GM19438 (cell line): ENCODE measurements at regions not wholly inside any gene's neighbourhood (a gene's known extent, or its start where the extent isn't known, plus 50 kb on each side); places are given as distances from the start of the nearest gene placed in this dataset.
"Not testable (repeated sequence)": the region's sequence is repeated elsewhere in the genome, so short reads cannot be mapped to it uniquely, and the experiment has no call there.

ENCODE experiments used
- ATAC-seq: cut with Tn5 transposase; IDR thresholded peaks from one replicate; pipeline ENCODE4 v1.9.1; 2021; ENCODE audit warnings: low read depth; ENCODE audit not compliant: unreplicated experiment

DNA sequence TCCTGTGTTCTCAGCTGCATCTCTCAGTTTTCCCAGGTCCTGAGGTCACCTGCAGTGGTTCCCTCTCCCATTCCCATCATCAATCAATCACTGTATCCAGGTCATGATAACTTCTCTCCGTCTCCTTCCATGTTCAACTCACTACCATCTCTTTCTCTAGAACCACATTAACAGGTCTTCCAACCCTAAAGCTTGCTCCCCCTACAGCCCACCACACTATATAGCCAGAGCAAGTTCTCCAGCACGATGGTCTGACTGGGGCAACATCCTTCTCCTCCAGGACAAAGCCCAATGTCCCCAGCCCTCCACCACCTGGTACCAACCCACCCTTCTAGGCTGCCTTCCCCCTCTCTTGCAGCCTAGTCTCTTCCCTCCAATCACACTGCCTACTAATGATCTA lies 241.6 kb downstream of the CDK5RAP2 start:
- ATAC-seq = no peak

DNA sequence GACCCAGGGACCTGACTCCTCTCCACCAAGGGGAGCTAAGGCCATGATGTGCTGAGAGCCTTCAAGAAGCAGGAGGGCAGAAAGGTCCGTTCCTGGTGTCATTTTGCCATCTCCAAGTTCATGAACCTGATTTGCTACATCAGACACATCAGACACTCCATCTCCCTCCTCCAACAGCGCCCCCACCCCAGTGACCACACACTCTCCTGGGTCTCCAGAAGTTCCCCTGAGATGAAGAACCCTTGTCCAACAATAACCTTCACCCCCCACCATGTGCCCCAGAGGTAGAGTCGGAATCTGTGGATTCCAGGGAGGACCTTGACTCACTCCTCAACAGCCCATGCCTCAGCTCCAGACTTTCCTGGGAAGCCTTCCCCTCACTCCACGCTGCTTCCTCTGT lies 242.8 kb downstream of the CDK5RAP2 start:
- ATAC-seq = no peak

DNA sequence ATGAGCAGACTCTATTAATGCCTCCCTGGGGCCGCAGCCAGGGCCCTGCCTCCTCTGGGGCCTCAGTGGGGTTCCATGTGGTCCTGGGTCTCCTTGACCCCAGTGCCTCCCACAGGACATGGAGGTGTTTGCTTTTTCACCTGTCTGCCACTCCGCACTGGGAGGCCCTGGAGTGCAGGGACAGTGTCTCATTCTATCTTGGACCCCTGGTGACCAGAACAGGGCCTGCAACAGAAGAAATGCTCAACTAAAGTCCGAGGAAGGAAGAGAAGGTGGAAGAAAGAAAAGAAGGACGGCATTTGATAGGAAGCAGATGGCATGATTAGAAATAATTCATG lies 243.2 kb downstream of the CDK5RAP2 start:
- ATAC-seq = no peak

DNA sequence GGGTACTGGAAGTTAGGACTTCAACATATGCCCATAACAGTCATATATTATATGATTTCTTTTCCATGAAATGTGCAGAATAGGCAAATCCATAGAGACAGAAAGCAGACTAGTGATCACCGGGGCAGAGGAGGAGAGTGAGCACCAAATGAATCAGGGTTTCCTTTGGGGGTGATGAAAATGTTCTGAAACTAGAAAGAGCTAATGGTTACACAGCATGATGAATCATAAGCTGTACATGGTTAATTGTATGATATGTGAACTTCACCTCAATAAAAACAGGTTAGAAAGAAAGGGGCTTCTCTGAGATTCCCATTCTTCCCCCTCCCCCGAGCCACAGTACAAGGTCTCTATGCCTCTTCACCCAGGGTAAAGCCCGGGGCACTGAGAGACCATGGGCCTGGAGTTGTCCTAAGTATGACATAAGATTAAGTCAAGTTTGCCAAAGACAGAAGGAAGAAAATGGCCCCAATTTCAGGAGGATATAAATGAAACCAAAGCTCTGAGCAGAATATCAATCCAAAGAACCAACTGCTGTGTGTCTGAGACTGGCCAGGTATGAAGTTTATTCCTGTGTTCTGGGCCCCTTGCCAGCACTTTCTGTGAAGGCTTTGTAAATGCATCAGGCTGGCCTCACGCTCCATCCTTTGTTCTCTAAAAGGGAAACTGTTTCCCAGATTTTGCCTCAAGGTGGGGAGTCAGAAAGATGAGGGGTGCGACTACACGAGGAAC lies 243.8 kb downstream of the CDK5RAP2 start:
- no peak for ATAC-seq

DNA sequence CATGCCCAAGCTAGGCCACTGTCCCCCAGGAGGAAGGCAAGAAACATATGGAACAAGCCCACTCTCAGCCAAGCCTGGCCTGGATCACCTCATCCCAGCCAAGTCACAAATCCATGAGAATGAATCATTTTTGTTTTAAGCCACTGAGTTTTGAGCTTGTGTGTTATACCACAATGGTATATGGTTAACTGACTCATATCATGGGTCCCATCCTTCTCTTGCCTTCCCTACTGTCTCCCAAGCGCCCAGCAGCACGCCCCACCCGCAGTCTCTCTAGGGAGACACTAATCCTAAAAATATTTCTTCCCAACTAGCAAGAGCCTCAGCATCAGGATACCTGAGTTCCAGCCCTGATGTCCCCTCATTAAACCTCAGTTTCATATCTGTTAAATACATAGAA lies 248.1 kb downstream of the CDK5RAP2 start:
- no peak for ATAC-seq

DNA sequence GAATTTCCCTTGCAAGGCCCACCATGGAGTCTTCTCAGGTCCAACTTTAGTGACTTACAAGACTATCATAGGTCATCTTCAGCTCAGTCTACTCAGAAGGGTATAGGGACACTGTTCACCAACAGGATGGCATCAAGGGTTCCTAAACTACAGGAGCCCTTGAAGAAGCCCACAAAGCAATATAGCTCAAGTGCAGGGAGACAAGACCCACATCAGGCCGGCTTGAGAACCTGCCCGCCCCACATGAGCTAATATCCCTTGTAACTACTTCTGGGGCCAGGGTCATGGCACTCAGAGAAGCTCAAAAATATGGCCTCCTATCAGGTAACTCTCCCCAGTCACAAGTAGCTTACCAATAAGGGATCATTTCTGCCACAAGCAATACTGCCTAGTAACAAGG lies 249.9 kb downstream of the CDK5RAP2 start:
- no peak for ATAC-seq

DNA sequence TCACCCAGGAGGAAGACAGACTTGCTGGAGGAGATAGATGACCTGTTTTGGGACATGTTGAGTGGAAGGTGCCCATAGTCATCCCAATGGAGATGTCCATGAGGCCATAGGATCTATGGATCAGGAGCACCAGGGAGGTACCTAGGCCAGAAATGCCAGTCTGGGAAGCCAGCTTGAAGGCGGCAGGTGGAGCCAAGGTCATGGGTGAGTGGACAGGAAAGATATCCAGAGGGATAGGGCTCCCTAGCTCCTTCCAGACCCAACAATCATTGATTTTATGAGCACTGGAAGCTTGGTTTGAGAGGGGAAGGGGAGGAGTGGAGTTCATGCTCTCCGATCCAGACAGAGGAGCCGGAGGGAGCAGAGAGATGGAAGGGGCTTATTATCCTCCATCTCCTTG lies 252.6 kb downstream of the CDK5RAP2 start:
- no peak for ATAC-seq

DNA sequence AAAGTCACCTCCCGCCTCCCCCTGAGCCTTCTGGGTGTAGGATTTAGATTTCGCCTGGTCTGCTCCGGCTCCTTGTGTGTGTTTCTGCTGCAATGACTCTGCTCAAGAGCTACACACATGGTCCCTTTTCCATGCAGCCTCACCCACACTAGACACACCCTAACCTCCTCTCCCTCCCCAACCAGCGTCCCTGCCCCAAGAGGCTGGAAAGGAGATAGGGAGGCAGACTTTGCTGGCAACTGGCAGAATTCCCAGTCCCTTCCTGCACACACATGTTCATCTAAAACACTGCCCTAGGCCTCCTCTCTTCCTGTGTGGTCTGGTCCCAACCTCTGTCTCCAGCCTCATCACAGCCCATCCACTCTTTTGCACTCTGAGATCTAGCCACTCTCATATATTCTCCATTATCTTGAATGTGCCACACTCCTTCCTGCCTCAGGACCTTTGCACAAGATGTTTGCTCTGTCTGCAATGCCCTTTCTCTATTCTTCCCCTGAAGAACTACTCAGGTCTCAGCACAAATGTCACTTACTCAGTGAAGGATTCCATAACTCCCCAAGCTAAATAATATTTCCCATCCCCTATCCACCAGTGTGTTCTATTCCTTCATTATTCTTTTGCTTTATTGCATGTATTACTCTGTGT lies 253.8 kb downstream of the CDK5RAP2 start:
- no peak for ATAC-seq

DNA sequence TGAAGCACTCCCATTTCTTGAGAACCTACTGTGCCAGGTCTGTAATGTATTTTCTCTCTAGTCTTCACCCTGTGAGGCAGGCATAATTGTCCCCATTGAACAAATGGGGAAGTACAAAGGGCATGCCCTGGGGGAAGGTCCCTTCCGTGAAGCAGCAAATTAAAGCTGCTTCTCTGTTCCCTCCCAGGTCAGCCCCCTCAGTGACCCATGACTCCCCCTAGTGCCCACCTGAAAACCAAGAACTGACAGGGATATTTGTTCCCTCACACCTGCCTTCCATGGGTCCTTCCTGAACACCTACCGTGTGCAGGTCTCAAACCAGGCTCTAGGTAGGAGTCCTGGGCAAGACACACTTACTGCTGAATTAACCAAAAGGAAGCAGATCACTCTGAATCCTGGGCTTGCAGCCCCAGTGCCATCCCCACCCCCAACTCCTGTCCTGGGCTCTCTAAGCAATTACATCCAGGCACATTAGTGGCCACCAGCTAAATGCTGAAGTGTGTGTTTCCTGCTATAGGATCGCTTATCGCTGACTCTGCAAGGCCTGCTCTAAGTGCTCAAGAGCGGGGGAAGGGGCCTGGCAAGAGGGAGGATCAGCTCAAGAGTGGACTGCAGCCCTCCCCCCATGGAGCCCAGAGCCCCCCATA lies 254.8 kb downstream of the CDK5RAP2 start:
- no peak for ATAC-seq

DNA sequence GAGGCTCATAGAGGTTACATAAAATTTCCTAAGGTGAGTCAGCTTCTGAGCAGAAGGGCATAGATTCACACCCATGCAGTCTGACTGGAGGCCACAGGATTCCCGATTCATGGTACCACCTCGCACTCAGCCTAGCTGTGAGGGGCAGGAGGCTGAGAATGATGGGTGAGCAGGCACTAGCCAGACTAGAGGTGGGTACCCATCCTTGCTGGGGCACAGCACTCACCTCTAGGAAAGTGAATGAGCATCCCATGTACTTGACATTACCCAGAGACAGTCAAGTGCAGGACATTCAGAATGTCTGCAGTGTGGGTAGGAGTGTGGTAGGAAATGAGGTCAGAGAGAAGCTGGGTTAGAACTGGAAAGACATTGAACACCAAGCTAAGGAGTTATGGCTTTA lies 255.5 kb downstream of the CDK5RAP2 start:
- no peak for ATAC-seq

DNA sequence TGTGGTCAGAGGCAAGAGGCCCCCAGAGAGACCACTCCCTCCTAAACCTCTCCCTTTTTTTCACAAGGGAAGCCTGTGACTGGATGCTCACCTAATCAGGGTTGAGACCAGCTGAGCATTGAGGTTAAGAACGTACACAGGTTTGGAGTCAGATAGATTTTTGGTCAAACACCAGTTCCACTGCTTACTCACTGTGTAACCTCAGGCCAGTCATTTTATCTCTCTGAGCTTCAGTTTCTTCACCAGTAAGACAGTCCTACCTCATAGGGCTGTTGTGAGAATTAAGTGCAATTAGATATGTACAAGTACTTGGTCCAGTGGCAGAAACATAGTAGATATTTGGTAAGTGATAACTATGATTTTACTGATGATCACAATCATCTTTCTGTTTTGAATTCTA lies 256.8 kb downstream of the CDK5RAP2 start:
- no peak for ATAC-seq

DNA sequence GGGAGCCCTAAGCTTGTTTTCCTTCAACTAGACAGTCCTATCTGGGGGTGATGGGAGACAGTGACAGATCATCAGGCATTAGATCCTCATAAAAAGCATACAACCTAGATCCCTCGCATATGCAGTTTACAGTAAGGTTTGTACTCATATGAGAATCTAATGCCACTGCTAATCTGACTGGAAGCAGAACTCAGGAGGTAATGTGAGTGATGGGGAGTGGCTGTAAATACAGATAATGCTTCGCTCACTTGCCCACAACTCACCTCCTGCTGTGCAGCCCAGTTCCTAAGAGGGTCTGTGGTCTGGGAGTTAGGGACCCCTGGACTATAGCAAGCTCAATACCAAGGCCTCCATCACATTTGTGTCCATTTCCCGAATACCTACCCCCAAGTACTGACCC lies 260.5 kb downstream of the CDK5RAP2 start:
- no peak for ATAC-seq

DNA sequence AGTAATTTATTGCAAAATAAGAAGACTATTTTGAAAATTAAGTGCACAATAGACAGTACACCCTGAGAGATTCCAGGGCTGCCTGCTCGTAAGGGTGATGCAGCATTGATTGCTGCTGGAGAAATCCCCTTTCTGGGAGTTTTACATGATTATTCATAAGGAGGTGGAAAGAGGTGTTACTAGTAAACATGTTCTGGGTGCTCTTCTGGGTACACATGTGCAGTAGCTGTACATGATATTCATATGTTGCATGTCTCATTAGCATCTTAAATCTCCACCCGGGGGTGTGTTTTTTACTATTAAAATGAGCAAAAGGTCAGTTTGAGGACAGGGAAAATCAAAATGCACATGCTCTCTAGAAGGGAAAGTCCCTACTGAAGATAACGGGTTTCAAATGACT lies 264.8 kb downstream of the CDK5RAP2 start:
- no peak for ATAC-seq

DNA sequence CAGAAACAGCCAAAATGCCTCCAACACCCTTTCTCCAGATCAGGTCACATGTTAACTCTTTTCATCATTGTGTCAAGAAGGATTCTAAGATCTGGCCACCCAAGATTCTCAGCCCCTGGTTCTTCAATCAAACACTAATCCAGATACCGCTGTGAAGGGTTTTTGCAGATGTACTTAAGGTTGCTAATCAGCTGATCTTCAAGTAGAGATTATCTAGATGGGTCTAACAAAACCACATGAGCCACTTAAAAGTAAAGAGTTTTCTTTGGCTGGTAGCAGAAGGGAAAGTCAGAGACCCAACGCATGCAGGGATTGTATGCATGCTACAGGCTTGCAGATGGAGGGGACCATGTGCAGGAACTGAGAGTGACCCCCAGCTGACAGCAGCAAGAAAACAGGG lies 267.9 kb downstream of the CDK5RAP2 start:
- ATAC-seq = no peak

DNA sequence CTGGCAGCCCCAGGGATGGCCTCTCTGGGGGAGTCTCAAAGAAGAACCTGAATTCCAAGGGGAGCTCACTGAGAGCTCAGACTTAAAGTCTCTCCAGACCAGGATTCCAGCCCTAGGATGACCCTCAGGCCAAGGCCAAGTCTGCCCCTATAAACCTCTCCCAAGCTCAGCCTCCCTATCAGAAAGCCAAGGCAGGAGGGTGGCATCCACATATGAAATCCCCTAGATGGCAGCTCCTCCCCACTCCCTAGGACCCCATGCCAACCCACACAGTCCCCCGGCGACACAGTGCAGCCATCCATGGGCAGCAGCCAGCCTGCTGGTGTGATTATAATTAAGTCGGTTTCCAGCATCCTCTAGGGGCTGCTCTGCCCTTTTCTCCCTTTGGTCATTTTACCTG lies 269.9 kb downstream of the CDK5RAP2 start:
- ATAC-seq = no peak

DNA sequence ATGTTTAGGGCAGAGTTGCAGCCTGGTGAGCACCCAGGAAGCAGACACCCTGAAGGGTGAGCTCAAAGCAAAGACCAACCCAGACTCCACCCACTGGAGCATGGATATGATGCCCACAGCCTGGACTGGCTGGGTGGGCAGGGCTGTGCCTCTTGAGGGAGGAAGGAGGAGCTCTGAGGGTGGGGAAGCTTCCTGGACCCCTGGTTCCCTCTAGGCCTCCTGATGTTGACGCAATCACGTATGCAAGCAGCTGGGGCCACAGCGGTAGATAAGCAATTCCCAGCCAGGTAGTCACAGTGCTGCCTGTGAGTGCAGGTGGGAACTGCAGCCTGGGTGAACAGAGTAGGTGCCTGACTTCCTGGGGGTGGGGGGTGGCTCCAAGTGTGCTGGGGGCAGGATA lies 271.5 kb downstream of the CDK5RAP2 start:
- no peak for ATAC-seq

DNA sequence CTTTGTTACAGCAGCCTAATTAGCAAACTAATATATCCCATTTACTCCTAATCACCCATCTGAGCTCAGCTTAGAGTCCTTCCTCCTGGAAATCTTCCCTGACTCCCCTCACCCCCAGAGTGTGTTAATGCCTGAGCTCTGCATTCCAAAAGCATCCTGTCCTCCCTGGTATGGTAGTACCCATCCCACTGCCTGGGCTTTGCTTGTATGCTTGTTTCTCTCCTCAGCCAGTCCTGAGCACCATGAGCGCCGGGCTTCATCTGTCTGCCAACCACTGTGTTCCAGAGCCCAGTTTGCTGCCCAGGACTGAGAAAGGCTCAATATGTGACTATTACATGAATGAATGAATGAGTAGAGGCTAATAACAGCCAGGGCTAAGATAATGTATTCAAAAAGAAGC lies 272.4 kb downstream of the CDK5RAP2 start:
- no peak for ATAC-seq

DNA sequence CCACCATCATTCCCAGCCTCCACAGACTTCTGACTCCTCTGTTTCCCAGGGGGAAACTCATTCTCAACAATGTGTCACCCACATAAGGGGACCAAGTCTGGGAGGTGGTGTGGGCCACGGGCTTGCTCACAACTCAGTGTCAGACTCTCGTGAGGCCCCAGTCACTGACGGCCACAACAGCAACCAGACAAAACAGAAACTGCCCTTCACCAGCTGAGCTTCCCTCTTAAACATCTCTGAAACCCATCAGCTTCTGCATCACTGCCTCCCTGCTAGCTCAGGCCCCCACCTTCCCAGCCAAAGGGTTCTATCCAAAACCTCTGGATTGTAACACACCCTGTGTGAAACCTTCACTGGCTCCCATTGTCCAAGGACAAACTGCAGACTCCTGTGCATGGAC lies 273.4 kb downstream of the CDK5RAP2 start:
- no peak for ATAC-seq

DNA sequence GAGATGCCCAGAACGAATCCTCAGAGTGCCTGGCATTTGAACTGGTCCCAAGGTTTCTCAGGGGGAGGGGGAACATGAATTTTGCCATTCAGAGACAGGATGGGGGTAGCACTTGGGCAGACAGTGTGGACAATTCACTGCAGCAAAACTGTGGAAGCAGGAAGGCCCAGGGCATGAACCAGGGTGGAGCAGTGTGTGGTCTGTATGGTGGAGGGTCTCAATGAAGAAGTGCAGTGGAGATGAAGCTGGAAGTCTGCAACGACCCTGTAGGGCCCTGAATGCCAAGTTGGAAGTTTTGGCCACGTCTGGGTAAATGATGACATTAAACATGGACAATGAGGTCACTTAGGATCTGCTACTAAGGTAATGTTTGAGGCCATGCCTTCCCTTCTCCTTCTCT lies 273.9 kb downstream of the CDK5RAP2 start:
- no peak for ATAC-seq

DNA sequence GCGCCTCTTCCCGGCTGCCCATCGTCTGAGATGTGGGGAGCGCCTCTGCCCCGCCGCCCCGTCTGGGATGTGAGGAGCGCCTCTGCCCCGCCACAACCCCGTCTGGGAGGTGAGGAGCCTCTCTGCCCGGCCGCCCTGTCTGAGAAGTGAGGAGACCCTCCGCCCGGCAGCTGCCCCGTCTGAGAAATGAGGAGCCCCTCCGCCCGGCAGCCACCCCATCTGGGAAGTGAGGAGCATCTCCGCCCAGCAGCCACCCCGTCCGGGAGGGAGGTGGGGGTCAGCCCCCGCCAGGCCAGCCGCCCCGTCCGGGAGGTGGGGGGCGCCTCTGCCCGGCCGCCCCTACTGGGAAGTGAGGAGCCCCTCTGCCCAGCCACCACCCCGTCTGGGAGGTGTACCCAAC lies 275.1 kb downstream of the CDK5RAP2 start:
- not testable (repeated sequence) for ATAC-seq

DNA sequence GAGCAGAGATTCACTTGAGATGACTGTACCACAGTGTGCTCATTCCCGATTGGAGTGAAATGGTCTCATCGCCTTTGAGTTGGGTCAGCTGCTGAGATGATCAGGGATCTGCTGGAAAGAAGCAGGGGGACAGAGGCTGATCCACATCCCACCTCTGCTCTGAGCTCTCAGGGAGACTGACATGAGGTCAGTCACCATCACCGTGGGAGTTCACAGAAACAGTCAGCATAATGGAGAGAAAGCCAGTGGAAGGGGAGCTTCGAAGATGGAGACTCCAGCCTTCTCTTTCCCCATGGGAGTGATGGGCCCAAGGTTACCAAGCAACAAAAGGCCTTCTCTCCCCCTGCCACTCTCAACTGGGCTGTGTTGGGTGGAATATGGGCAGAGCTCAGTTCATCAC lies 276.4 kb downstream of the CDK5RAP2 start:
- no peak for ATAC-seq

DNA sequence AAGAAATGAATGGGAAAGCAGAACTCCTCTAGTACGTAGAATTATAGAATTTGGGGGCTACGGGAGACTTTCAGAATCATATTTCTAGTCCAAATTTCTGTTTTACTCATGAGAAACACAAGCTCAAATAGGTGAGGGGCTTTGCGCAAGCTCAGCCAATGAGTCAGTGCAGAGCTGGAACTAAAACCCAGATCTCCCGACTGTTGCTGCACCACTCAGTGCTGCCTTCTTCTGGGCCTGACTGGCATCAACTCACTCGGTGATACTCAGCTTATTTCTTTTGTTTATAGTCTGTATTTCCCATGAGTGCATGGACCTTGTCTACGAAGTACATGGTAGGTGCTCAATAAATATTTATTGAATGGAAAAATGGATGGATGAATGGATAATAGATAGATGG lies 280.2 kb downstream of the CDK5RAP2 start:
- no peak for ATAC-seq
